DND-41 (cell line): ENCODE measurements at regions not wholly inside any gene's neighbourhood (a gene's known extent, or its start where the extent isn't known, plus 50 kb on each side); places are given as distances from the start of the nearest gene placed in this dataset.
"Not testable (repeated sequence)": the region's sequence is repeated elsewhere in the genome, so short reads cannot be mapped to it uniquely, and the experiment has no call there.

Source experiments
- CTCF ChIP-seq: IDR thresholded peaks from 2 replicates; pipeline ENCODE4 v1.5.1; 2012; ENCODE audit warnings: borderline replicate concordance, low read length, moderate library complexity, mild to moderate bottlenecking; ENCODE audit not compliant: poor library complexity, severe bottlenecking; ENCODE audit errors: extremely low read depth
- EZH2 ChIP-seq: IDR thresholded peaks from 3 replicates; pipeline ENCODE4 v1.6.1; 2012; ENCODE audit warnings: borderline replicate concordance, low read depth, mild to moderate bottlenecking, moderate library complexity, low read length, inconsistent platforms; ENCODE audit not compliant: severe bottlenecking

GRCh38 chr7:136371409-136371808 is 394.2 kb upstream of the MTPN start:
- TF ChIP-seq CTCF, EZH2: not testable (repeated sequence)
